HEK293 (cell line): ENCODE measurements at regions not wholly inside any gene's neighbourhood (a gene's known extent, or its start where the extent isn't known, plus 50 kb on each side); places are given as distances from the start of the nearest gene placed in this dataset.

Experiments
- YY1 ChIP-seq: fragments of 450-650 bp; formaldehyde crosslinking; IDR thresholded peaks from 2 replicates; pipeline ENCODE4 v1.5.1; 2018; ENCODE audit warnings: missing biosample characterization, missing genetic modification characterization
- ZFP37 ChIP-seq: fragments of 450-650 bp; formaldehyde crosslinking; IDR thresholded peaks from 2 replicates; pipeline ENCODE4 v1.5.1; 2016; ENCODE audit warnings: missing biosample characterization, missing genetic modification characterization
- ZNF433 ChIP-seq: fragments of 450-650 bp; formaldehyde crosslinking; IDR thresholded peaks from 2 replicates; pipeline ENCODE4 v1.5.1; 2016; ENCODE audit warnings: missing biosample characterization, missing genetic modification characterization, low read depth
- ZNF510 ChIP-seq: fragments of 450-650 bp; formaldehyde crosslinking; IDR thresholded peaks from 2 replicates; pipeline ENCODE4 v1.5.1; 2018; ENCODE audit warnings: mild to moderate bottlenecking, missing genetic modification characterization, missing biosample characterization; ENCODE audit not compliant: insufficient replicate concordance
- ZNF621 ChIP-seq: fragments of 450-650 bp; formaldehyde crosslinking; IDR thresholded peaks from 2 replicates; pipeline ENCODE4 v1.5.1; 2017; ENCODE audit warnings: missing biosample characterization, missing genetic modification characterization
- ZNF707 ChIP-seq: fragments of 450-650 bp; formaldehyde crosslinking; IDR thresholded peaks from 2 replicates; pipeline ENCODE4 v1.5.1; 2016; ENCODE audit warnings: missing biosample characterization, missing genetic modification characterization
- ZSCAN23 ChIP-seq: fragments of 450-650 bp; formaldehyde crosslinking; IDR thresholded peaks from 2 replicates; pipeline ENCODE4 v1.5.1; 2016; ENCODE audit warnings: missing biosample characterization, missing genetic modification characterization
- TF ChIP-seq, protein P1 (sequence below): fragments of 450-650 bp; formaldehyde crosslinking; conservative IDR thresholded peaks from 2 replicates; pipeline ENCODE4 v1.5.1; 2016; ENCODE audit warnings: low read depth, missing biosample characterization, missing genetic modification characterization
- TF ChIP-seq, protein P2 (sequence below): fragments of 450-650 bp; formaldehyde crosslinking; IDR thresholded peaks from 2 replicates; pipeline ENCODE4 v1.5.1; 2016; ENCODE audit warnings: missing biosample characterization, missing genetic modification characterization
- TF ChIP-seq, protein P3 (sequence below): fragments of 450-650 bp; formaldehyde crosslinking; IDR thresholded peaks from 2 replicates; pipeline ENCODE4 v1.5.1; 2016; ENCODE audit warnings: missing biosample characterization, missing genetic modification characterization
- TF ChIP-seq, protein P4 (sequence below): fragments of 450-650 bp; formaldehyde crosslinking; IDR thresholded peaks from 2 replicates; pipeline ENCODE4 v1.5.1; 2017; ENCODE audit warnings: missing biosample characterization, missing genetic modification characterization
- TF ChIP-seq, protein P5 (sequence below): fragments of 450-650 bp; formaldehyde crosslinking; IDR thresholded peaks from 2 replicates; pipeline ENCODE4 v1.5.1; 2016; ENCODE audit warnings: missing biosample characterization, missing genetic modification characterization, low read depth

DNA sequence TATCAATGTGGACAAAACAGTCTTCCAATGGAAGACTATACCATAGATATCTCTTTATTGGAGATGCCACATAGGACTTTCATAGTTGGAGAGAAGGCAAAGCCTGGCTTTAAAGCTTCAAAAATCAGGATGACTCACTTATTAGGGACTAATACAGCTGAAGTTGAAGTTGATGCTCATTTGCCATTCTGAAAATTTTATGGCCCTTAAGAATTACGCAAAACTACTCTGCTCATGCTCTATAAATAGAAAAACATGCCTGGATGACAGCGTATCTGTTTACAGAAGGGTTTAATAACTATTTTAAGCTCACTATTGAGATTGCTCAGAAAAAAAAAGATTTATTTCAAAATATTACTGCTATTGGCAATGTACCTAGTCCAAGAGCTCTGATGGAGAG lies 155.5 kb upstream of the DST start:
- TF ChIP-seq ZNF621 (tag by site-specific recombination): no peak
- no peak for TF ChIP-seq YY1 (tag by site-specific recombination)
- TF ChIP-seq ZNF510 (tag by site-specific recombination): no peak
- TF ChIP-seq, protein P1, sequence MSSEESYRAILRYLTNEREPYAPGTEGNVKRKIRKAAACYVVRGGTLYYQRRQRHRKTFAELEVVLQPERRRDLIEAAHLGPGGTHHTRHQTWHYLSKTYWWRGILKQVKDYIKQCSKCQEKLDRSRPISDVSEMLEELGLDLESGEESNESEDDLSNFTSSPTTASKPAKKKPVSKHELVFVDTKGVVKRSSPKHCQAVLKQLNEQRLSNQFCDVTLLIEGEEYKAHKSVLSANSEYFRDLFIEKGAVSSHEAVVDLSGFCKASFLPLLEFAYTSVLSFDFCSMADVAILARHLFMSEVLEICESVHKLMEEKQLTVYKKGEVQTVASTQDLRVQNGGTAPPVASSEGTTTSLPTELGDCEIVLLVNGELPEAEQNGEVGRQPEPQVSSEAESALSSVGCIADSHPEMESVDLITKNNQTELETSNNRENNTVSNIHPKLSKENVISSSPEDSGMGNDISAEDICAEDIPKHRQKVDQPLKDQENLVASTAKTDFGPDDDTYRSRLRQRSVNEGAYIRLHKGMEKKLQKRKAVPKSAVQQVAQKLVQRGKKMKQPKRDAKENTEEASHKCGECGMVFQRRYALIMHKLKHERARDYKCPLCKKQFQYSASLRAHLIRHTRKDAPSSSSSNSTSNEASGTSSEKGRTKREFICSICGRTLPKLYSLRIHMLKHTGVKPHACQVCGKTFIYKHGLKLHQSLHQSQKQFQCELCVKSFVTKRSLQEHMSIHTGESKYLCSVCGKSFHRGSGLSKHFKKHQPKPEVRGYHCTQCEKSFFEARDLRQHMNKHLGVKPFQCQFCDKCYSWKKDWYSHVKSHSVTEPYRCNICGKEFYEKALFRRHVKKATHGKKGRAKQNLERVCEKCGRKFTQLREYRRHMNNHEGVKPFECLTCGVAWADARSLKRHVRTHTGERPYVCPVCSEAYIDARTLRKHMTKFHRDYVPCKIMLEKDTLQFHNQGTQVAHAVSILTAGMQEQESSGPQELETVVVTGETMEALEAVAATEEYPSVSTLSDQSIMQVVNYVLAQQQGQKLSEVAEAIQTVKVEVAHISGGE (tag by site-specific recombination): no peak
- TF ChIP-seq, protein P2, sequence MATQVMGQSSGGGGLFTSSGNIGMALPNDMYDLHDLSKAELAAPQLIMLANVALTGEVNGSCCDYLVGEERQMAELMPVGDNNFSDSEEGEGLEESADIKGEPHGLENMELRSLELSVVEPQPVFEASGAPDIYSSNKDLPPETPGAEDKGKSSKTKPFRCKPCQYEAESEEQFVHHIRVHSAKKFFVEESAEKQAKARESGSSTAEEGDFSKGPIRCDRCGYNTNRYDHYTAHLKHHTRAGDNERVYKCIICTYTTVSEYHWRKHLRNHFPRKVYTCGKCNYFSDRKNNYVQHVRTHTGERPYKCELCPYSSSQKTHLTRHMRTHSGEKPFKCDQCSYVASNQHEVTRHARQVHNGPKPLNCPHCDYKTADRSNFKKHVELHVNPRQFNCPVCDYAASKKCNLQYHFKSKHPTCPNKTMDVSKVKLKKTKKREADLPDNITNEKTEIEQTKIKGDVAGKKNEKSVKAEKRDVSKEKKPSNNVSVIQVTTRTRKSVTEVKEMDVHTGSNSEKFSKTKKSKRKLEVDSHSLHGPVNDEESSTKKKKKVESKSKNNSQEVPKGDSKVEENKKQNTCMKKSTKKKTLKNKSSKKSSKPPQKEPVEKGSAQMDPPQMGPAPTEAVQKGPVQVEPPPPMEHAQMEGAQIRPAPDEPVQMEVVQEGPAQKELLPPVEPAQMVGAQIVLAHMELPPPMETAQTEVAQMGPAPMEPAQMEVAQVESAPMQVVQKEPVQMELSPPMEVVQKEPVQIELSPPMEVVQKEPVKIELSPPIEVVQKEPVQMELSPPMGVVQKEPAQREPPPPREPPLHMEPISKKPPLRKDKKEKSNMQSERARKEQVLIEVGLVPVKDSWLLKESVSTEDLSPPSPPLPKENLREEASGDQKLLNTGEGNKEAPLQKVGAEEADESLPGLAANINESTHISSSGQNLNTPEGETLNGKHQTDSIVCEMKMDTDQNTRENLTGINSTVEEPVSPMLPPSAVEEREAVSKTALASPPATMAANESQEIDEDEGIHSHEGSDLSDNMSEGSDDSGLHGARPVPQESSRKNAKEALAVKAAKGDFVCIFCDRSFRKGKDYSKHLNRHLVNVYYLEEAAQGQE (tag by site-specific recombination): no peak
- TF ChIP-seq, protein P3, sequence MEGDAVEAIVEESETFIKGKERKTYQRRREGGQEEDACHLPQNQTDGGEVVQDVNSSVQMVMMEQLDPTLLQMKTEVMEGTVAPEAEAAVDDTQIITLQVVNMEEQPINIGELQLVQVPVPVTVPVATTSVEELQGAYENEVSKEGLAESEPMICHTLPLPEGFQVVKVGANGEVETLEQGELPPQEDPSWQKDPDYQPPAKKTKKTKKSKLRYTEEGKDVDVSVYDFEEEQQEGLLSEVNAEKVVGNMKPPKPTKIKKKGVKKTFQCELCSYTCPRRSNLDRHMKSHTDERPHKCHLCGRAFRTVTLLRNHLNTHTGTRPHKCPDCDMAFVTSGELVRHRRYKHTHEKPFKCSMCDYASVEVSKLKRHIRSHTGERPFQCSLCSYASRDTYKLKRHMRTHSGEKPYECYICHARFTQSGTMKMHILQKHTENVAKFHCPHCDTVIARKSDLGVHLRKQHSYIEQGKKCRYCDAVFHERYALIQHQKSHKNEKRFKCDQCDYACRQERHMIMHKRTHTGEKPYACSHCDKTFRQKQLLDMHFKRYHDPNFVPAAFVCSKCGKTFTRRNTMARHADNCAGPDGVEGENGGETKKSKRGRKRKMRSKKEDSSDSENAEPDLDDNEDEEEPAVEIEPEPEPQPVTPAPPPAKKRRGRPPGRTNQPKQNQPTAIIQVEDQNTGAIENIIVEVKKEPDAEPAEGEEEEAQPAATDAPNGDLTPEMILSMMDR (tag by site-specific recombination): no peak
- no peak for TF ChIP-seq ZFP37 (tag by site-specific recombination)
- no peak for TF ChIP-seq ZNF433 (tag by site-specific recombination)
- TF ChIP-seq, protein P4, sequence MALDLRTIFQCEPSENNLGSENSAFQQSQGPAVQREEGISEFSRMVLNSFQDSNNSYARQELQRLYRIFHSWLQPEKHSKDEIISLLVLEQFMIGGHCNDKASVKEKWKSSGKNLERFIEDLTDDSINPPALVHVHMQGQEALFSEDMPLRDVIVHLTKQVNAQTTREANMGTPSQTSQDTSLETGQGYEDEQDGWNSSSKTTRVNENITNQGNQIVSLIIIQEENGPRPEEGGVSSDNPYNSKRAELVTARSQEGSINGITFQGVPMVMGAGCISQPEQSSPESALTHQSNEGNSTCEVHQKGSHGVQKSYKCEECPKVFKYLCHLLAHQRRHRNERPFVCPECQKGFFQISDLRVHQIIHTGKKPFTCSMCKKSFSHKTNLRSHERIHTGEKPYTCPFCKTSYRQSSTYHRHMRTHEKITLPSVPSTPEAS (tag by site-specific recombination): no peak
- TF ChIP-seq, protein P5, sequence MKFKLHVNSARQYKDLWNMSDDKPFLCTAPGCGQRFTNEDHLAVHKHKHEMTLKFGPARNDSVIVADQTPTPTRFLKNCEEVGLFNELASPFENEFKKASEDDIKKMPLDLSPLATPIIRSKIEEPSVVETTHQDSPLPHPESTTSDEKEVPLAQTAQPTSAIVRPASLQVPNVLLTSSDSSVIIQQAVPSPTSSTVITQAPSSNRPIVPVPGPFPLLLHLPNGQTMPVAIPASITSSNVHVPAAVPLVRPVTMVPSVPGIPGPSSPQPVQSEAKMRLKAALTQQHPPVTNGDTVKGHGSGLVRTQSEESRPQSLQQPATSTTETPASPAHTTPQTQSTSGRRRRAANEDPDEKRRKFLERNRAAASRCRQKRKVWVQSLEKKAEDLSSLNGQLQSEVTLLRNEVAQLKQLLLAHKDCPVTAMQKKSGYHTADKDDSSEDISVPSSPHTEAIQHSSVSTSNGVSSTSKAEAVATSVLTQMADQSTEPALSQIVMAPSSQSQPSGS (tag by site-specific recombination): no peak
- TF ChIP-seq ZNF707 (tag by site-specific recombination): no peak
- TF ChIP-seq ZSCAN23 (tag by site-specific recombination): no peak
